Hematopoietic multipotent progenitor cell treated with erythropoietin and hydrocortisone succinate and interleukin-3 and kit ligand, for 4 days (in vitro differentiated cells): ENCODE measurements at regions not wholly inside any gene's neighbourhood (a gene's known extent, or its start where the extent isn't known, plus 50 kb on each side); places are given as distances from the start of the nearest gene placed in this dataset.
A peak's percentile ranks its signal among the peaks of the same experiment; 100 is the strongest.

ENCODE experiments used
- DNase-seq: peaks from one replicate; pipeline ENCODE4 v3.0.0-alpha.2; 2015

DNA sequence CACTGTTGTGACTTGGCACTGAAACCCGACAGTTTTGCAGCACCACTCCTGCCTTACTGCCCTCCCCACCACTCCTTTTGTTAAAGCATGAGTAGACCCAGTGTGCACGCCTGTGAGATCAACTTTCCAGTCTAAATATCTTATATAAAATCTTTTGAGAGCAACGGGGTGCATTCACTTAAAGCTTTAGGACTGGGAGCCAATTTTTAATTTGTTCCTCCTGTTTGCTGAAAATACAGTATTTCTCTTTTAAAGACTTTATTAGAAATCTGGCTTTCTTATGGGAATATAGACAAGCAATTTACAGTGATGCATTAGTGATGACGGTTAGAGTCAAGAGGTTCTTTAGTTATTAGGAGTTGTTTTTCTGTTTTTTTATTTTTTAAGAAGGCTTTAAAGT, 397.5 kb downstream of the TMEM167A start:
- DNase-seq: no peak

DNA sequence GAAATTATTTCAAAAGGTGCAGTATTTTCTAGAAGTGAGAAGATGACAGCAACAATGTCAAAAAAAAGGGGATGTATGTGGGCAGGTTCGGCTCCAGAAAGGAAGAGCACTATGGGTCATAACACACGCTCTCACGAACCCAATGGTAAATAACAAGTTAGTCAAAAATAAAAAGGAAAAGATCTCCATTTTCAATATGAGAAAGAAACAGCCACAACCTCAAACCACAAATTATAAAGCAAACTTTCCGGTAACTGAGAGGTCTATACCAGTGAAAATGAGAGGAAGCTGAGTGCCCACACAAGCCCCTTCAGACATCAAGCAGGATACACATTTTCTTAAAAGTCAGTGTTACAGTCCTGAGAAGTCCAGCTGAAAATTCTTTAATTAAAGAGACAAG, 398.5 kb upstream of the RPS23 start:
- DNase-seq: peak; percentile 77

DNA sequence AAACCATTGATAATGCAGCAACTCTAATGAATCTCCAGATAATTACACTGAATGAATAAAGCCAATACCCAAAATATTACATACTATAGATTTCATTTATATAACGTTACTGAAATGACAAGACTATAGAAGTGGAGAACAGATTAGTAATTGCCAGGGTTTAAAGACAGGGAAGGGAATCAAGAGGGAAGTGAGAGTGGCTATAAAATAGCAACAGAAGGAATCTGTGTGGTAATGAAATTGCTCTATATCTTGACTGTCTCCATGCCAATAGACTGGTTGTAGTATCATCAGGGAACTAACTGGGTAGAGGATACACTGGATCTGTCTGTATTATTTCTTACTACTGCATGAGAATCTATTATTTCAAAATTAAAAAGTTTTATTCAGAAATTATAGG, 396.5 kb upstream of the RPS23 start:
- DNase-seq: no peak

DNA sequence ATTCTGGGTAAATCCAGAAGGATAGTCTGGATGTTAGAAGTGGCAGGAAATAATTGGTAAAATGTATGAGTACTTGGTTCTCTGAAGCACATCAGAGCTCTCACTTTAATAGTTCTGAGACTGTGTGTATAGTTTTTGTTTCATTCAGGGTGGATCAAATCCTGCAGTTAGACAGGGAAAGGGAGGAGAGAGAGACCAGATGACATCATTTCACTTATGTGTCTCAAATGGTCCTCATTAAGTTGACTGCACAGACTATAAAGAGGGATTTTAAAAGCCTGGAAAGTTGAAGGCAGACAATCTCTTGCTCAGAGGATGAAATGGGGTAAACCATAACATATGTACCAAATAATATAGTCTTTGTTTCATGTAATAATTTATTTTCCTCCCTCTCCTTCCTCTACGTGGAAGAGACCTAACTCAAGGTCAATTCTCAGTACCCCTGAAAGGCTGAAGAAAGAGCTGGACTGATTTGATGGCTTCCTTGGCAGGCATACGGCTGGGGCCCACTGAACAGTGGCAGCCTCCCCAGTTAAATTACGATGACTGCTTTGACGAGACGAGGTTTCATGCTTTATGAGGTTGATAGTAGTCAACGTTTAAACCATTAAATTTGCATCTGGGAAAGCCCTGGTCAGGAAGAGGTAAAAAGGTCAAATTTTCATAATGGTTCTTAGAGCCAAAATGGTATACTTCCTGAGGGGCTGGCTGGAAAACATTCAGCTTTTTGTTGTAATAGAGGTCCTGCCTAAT, 395.1 kb upstream of the RPS23 start:
- DNase-seq: no peak

DNA sequence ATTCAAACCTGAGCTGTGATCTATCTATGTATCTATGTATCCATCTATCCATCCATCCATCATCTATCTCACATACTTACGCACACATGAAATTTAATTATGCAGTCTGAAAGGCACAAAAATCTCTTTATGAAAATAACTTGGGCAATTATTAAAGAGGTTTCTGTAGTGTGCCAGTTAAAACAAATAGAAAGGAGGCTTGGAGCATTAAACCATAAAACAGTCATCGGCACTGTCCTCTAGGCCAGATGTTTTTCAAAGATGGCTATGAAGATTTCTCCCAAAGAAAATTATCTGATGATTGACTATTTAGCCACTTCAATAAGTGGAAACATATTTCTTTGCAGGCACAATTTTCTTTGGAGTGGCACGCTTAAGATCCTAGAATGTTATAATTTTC, 392.5 kb upstream of the RPS23 start:
- no peak for DNase-seq

DNA sequence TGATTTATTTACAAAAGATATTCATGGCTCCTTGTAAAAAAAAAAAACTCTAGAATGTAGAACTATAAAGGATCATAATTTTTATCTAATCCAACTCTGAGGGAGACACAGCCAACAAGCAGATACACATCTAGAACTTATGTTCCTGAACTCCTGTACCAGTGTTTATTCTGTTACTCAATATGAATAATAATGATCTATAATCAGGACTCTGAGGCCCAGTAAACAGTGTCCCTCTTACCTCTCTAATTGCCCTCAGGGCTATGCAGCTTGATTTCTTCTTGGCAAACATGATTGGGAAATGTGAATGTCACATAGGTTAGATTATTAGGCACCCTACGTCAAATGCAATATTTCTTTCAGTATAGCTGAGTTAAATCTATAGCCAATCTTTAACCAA, 391.6 kb upstream of the RPS23 start:
- DNase-seq: no peak

DNA sequence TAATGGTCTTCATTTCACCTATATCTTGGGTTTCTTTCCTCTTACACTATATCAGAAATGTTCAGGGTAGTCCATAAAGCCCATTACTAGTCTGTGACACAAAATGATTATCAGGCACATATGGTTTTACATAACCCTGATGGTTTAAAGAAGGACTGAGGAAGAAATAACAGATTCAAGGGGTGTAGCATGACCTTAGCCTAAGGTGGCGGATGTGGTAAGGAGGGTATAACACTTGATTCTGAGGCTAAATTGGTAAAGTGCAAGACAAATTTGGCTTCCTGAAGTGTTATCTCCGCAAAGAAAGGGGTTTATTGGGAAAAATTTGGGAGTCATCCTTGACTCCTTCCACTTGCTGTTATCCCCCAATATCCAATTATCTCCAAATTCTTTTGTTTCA, 388.2 kb upstream of the RPS23 start:
- no peak for DNase-seq

DNA sequence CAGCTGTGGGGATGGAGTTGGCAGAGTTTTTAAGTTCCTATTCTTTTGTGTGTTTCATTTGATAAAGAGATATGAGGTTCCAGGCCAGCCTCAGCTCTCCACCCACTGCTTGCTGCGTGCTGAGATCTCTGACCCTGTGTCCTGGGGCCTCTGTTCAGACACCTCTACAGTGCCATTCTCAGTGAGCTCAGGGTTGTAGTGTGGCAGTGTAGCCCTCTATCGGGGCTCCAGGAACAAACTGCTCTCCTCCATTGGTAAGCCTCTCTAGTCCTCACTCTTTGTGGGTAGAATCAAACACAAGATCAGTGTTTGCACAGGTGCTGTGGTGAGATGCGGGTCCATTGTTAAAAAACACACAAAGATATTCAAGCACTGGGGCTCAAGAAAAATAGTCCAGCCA, 386.6 kb upstream of the RPS23 start:
- DNase-seq: peak; percentile 68

DNA sequence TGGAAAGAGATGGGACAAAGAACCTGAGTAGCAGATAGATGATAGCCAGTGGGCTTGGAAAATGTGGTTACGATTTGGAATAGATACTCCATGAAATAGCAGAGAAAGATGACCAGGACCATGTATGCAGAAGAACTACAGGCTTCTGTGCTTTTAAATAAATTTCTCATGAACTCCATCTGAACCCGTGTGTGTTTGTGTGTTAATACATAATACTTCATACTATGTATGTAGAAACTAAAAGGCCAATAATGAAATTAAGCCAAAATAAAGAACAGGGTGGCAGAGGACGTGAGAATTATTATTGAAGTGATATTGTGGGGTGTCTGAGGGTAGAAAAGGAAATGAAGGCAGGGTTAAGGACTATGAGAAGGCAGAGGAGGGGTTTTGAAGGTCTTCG, 385.1 kb upstream of the RPS23 start:
- no peak for DNase-seq

DNA sequence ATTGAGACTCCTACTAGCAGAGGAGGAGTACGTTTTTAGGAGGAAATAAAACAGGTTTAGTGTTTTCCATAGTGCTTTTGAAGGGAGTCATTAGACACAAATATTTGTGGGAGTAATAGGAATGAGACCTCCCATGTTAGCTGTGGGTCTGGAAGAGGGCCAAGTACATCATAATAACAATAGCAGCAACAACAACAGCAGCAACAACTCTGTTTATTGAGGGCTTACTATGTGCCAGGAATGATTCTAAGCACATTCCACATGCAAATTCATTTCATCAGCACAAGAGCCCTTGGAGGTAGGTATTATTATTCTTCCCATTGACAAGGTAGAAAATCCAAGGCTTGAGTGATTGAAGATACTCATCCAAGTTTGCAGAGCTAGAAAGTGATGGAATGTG, 384.2 kb upstream of the RPS23 start:
- no peak for DNase-seq

DNA sequence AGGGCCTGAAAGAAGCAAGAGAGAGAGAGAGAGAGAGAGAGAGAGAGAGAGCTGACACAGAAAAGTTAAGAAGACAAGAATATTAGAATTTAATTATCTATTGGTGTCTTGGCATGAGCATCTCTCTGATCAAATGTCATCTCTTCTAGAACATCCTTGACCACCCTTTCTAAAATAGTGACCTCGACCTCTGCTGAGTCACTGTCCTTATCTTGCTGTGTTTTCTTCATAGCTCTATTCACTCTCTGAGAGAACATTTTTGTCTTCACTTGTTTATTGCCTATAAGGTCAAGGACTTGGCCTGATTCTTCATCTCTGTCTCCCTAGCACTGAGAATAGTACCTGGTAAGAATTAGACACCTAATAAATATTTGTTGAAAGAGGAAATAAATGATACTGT, 383.8 kb upstream of the RPS23 start:
- peak; percentile 17 for DNase-seq

DNA sequence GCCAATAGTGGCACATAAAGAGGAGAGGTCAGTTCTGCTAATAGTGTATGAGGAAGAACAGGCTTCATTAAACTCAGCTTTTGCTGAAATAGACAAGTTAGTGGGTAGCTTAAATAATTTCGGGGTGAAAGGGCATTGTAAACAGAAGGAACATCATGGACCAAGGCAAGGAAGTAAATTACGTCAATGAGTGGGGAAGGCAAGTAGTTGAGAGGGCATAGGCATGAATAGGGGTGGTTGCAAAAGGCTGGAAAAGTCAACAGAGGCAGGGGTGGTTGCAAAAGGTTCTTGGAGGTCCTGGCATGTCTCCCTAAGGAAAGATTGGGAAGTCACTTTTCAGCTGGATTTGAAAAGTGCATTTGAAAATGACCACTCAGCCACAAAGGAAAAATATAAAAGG, 383.3 kb upstream of the RPS23 start:
- no peak for DNase-seq

DNA sequence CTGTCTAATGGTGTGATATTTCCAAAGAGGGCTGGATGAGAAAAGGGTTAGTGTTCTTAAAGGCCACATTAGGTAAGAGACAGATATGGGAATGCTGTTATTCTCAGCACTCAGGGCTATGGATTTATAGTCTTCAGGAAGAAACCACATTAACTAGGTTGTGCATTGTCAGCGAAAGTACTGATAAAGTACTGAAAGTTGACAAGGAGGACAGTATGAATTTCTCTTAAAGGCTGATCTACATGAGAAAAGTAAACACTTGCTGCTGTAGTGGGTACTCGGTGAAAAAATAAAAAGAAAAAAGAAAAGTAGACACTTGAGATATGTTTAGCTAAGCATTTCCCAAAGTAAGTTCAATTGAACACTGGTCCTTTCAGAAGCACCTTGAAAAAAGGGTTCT, 381.0 kb upstream of the RPS23 start:
- no peak for DNase-seq

DNA sequence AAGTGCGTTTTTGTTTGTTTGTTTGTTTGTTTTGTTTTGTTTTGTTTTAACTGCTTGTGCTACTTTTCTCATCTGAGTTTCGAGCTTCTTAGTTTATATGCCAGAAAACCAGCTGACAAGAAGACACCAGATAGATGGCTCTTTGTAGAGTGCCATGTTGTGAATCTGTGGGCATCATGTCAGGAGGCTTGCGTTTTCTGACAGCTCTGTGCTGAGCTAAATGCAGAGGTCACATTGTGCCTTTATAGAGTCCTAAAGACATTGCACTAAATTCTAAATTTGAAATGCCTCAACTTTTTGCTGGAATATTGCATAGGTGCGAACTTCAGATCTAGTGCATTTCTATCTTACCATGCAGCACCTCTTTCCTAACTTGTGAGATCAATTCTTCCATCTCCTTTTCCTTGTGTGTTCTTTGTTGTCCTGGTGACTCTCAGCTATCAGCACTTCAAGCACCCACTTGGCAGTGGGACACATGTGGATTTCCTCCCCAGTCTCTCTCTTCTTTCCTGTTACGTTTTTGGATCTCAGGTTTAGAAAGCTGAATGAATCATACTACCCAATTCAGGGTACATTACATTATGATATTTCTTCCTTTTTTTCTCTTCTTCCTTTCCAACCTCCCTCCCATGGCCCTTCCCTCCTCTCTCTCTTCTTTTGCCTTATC, 379.0 kb upstream of the RPS23 start:
- DNase-seq: no peak

DNA sequence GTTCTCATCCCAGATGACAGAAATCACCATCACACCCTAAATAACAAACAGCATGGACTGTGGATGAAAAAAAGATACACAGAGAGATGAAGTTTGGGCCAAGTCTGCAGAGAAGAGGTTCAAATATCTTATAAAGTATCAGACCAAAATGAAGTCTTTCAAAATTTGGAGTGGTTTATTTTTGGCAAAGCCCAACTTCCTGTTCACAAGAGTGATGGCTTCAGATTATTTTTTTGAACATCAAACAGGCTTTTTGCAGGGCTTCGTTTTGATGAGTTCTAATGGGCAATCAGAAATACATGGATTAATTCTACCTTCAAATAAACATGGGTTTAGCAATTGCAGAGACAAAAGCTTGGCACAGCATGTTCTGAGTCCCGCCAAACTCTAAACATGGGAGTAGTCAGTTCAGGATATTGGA, 378.2 kb upstream of the RPS23 start:
- DNase-seq: peak; percentile 17

DNA sequence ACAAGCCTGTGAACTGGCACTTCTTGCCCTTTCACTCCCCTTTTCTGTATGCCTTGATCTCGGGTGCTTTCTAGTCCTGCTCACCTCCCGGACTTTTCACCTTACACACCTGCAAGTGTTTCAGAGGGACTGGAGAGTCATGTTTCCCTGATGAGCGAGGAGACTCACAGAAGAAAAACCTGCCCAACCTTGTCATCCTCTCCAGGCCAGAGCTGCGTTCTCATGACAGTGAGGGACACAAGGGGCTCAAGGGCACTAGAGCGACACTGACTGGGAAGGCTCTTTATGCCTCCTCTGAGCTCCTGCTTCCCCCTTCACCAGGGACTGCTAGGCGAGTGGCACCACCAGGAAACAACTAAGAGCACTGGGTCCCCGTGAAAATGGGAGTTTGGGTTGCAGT, 376.9 kb upstream of the RPS23 start:
- DNase-seq: no peak

DNA sequence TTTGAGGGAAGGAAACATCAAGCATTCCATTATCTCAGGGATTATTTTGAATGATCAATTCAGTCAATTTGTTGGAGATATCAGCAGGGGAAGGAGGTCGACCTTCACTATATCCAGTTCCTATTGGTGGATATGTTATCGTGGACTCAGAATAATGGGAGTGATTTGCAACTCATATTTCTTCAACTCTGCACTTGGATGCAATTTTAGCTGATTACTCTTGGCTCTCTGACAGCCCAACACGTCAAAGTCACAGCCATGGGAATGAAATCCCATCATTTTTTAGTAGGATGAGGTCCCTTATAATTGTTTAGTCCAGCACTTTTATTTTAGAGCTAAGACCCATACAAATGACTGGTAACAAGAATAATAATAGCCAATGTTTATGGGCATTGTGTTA, 371.8 kb upstream of the RPS23 start:
- no peak for DNase-seq

DNA sequence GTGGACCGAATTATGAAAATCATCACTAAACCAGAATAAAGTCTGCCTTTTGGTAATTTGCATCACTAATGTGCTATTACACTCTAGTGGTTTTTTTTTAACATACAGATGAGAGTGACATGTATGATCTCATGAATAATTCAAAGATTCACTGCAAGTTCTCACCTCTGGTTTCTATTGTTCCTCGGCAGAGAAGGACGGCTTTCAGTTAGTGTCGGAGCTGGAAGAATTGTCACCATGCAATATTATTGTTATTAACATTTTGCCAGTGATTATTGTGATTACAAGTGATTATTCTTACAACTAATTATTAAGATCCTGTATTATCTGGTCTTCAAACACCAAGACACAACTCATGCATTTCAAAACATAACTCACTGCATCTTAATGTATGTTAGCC, 366.6 kb upstream of the RPS23 start:
- no peak for DNase-seq

DNA sequence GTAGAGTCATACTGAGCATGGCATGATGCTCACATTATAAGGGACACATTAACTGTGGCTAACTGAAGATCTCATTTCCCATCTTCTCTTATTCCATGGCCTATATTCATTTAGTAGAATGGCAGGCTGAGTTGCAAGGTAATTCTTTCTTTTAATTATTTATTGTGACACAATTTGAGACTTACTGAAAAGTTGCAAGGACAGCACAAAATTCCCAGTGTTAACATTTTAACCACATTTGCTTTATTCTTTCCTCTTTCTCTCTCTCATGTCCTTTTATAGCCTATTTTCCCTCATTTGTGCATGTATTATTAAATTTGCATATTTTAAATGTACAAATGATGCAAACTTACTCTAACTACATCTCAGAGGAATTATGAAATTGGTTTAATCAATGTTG, 366.1 kb upstream of the RPS23 start:
- DNase-seq: no peak

DNA sequence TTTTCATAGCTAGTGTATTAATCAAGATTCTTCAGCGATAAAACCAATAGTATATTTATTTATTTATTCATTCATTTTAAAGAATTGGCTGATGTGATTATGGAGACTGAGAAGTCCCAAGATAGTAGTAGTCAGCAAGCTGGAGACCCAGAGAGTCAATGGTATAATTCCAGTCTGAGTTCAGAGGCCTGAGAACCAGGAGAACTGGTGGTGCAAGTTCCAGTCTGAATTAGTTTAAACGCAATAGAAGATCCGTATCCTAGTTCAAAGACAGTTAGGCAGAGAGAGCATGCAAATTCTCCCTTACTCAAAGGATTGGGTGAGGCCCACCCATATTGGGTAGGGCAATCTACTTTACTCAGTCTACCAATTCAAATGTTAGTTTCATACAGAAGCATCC, 364.2 kb upstream of the RPS23 start:
- no peak for DNase-seq

DNA sequence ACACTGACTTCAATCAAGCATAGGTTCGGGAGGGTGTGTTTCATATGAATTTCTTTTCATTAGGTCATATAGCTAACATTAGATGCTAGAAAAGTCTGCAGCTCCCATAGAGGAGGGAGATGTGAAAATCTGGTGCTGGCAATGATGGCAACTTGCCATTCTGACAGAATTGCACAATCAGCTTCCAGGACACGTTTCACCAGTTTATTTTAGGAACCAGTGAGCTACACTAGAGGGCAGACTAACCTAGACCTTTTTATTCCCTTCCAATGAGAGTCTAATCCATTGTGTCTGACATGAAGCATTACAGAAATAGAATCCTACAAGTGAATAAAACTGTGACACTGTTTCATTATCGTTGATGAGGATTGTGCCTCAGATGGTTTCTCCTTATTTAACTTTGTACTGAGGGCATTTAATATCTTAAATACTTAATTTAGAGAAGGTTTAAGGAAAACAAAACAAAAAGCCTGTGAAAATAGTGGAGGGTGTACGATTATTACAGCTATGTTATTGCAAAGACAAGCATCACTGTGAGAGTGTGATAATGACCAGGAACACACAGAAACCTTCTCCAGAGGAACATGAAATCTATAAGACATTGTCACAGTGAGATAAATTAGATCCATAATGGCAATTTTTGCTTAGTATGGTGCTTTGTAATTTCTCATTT, 363.3 kb upstream of the RPS23 start:
- DNase-seq: peak; percentile 87

DNA sequence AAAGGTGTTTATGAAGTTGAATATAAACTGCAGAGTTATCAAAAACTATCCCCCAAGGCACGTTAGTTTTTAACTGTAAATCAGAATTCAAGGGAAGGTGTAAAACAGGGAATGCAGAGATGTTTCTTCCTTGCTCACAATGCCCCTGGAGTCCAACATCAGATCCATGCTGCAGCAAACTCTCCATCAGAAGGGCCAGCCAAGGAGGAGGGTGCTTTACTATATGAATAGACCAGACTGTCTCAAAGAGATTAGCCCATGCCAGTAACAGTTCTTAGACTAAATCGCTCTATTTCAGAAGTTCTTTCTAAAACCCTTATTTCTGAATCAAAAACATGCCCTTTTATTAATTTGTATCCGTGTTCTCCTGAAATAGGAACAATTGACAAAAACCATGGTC, 362.8 kb upstream of the RPS23 start:
- no peak for DNase-seq

DNA sequence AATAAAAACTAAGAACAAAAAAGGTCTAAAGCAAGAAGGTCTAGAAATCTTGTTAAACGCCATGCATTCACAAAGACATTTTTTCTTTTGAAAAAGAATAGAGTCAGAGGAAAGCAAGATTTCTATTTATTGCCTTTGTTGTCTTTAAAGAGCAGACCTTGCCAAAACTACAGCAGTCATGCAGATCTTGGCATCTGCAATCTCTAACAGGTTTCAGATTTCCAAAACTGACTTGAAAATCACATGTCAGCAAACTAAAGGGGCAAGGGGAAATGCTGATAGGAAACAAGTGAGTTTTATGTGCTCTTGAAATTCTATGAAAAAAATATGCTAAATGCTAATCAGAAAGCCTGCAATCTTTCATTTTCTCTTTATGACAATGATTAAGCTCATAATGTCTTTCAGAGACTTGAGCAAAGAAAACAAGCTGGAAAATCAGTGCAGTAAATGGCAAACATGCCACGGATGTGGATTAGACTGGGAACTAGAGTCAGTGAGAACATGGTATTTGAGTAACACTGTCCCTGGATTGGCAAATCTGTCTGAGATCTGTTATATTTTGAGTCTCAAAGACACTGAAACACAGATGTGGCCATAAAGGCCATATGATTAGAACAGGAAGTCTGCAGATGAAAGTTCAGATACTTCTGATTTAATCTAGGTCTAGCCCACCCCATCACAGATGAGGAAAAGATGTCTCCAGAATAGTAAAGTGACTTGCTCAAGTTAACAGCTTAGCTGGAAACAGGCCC, 361.4 kb upstream of the RPS23 start:
- peak; percentile 53 for DNase-seq

DNA sequence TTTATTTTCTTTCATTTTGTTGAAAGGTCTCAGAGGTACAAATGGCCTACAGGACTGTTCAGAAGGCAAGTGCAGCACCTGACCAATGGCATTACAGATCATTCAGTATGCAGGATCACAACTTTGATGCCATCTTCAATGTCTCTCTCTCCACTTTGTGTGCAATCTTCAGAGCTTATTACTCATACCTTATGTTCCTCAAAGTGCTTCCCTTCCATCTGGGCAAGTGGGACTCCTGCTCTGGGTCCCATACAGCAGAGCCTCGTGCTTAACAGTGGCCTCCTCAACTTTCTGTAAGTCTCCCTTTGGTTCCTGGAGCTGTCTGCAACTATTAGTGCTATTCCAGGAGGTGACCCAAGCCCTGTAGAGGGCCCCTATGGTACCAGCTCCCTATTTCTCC, 358.4 kb upstream of the RPS23 start:
- DNase-seq: no peak
